CD4-positive, alpha-beta T cell (primary cell): ENCODE measurements at regions not wholly inside any gene's neighbourhood (a gene's known extent, or its start where the extent isn't known, plus 50 kb on each side); places are given as distances from the start of the nearest gene placed in this dataset.

ENCODE experiments used
- ATAC-seq: fragments of 200-7000 bp; cut with Tn5 transposase; one replicate; pipeline ENCODE4 v1.10.0; 2022; ENCODE audit warnings: mild to moderate bottlenecking; ENCODE audit not compliant: poor library complexity
- CTCF ChIA-PET: fragments of 350-600 bp; sonication (Branson Sonifier 250); formaldehyde crosslinking; loops from one replicate; lab custom pipeline; 2021; ENCODE audit warnings: antibody characterized with exemption, inconsistent platforms; lab: Charles Lee
- POLR2A ChIA-PET: fragments of 350-600 bp; sonication (Branson Sonifier 250); formaldehyde crosslinking; loops from one replicate; lab custom pipeline; 2021; ENCODE audit warnings: antibody characterized with exemption, inconsistent platforms; lab: Charles Lee
- DNase-seq, 14 experiments: peaks; one replicate each; pipeline ENCODE4 v3.0.0-alpha.2; 2013 to 2020; ENCODE audit warnings: mixed read lengths in 2 of 14
- H3K27ac ChIP-seq, 2 donors: one replicate each; pipeline versions ENCODE4 v1.5.1 to v1.7.0; 2013; ENCODE audit warnings: low read length in 2 of 2, low read depth in 1 of 2, mild to moderate bottlenecking in 1 of 2
- H3K27me3 ChIP-seq, 2 experiments: 1 replicate in 1 of 2; 2 replicates in 1 of 2; pipeline versions ENCODE4 v1.6.1 to v1.7.0; 2013; ENCODE audit warnings: low read length in 2 of 2, control low read depth in 1 of 2, mild to moderate bottlenecking in 1 of 2, moderate library complexity in 1 of 2; ENCODE audit not compliant: insufficient read depth in 2 of 2, control insufficient read depth in 1 of 2
- H3K36me3 ChIP-seq: one replicate; pipeline ENCODE4 v1.6.1; 2013; ENCODE audit warnings: low read length, control low read depth; ENCODE audit not compliant: insufficient read depth
- H3K4me1 ChIP-seq: one replicate; pipeline ENCODE4 v1.6.1; 2013; ENCODE audit warnings: low read length, control low read depth; ENCODE audit not compliant: insufficient read depth
- H3K4me3 ChIP-seq: one replicate; pipeline ENCODE4 v1.5.1; 2013; ENCODE audit warnings: mild to moderate bottlenecking, low read length, moderate library complexity
- H3K9me3 ChIP-seq, 2 experiments: 1 replicate in 1 of 2; 2 replicates in 1 of 2; pipeline versions ENCODE4 v1.6.1 to v1.7.0; 2013; ENCODE audit warnings: low read length in 2 of 2, mild to moderate bottlenecking in 2 of 2, control low read depth in 1 of 2, moderate library complexity in 1 of 2; ENCODE audit not compliant: control insufficient read depth in 1 of 2, insufficient read depth in 1 of 2
- H3K27ac Mint-ChIP-seq: one replicate; pipeline ENCODE4 v1.8.0; 2020; ENCODE audit warnings: mixed read lengths
- H3K27me3 Mint-ChIP-seq: one replicate; pipeline ENCODE4 v1.8.0; 2021; ENCODE audit warnings: mixed read lengths
- H3K36me3 Mint-ChIP-seq: one replicate; pipeline ENCODE4 v1.8.0; 2021; ENCODE audit warnings: low read depth, mixed read lengths
- H3K4me1 Mint-ChIP-seq: one replicate; pipeline ENCODE4 v1.8.0; 2021; ENCODE audit warnings: low read depth, mixed read lengths
- H3K4me3 Mint-ChIP-seq: one replicate; pipeline ENCODE4 v1.8.0; 2020; ENCODE audit warnings: mild to moderate bottlenecking, mixed read lengths
- H3K9me3 Mint-ChIP-seq: one replicate; pipeline ENCODE4 v1.8.0; 2020; ENCODE audit warnings: mixed read lengths
- intact Hi-C, 2 experiments: fragments of 100-400 bp; cut with DNase I in 1 of 2; cut with micrococcal nuclease in 1 of 2; formaldehyde crosslinking; loops; one replicate each; pipeline versions ENCODE4 v1.15.1 to v1.9.0; 2023 to 2025; cut with DNase I, micrococcal nuclease
- TF ChIP-seq, protein P1 (sequence below): fragments of 200-600 bp; IDR thresholded peaks from one replicate; pipeline ENCODE4 v1.8.0; 2022; ENCODE audit warnings: antibody characterized with exemption, mild to moderate bottlenecking

DNA sequence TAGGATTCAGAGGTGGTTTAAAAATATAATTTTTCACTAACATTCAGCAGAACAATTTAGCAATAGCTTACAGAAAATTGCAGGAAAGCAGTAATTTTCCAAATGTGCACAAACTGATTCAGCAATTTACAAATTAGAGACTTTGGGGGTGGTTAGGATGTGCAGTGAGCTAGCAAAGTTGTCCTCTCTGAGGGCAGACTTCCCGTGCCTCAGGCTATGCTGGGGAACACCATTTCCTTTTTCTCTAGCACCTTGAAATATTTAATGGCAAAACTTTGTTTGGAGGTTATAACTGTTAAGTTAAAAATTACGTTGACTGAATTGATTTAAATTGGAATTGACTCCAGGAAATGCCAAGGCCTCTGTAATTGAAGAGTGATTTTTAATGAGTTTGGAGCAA lies 258.9 kb downstream of the PTBP2 start:
- Histone ChIP-seq H3K27ac (no peak overlapping the region), H3K4me3 (no peak overlapping the region), H3K27me3 (no peaks in the 10 kb centered on the region), H3K36me3 (no peaks in the 10 kb centered on the region), H3K4me1 (no peaks in the 10 kb centered on the region), H3K9me3 (no peaks in the 10 kb centered on the region)
- TF ChIP-seq, protein P1, sequence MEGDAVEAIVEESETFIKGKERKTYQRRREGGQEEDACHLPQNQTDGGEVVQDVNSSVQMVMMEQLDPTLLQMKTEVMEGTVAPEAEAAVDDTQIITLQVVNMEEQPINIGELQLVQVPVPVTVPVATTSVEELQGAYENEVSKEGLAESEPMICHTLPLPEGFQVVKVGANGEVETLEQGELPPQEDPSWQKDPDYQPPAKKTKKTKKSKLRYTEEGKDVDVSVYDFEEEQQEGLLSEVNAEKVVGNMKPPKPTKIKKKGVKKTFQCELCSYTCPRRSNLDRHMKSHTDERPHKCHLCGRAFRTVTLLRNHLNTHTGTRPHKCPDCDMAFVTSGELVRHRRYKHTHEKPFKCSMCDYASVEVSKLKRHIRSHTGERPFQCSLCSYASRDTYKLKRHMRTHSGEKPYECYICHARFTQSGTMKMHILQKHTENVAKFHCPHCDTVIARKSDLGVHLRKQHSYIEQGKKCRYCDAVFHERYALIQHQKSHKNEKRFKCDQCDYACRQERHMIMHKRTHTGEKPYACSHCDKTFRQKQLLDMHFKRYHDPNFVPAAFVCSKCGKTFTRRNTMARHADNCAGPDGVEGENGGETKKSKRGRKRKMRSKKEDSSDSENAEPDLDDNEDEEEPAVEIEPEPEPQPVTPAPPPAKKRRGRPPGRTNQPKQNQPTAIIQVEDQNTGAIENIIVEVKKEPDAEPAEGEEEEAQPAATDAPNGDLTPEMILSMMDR = no peak
- CTCF ChIA-PET = no interaction called here
- Mint-ChIP-seq H3K36me3 (no peaks in the 10 kb centered on the region), H3K27me3 (peaks cover 17% of the 10 kb centered on the region), H3K9me3 (no peaks in the 10 kb centered on the region), H3K27ac (no peak overlapping the region), H3K4me1 (no peaks in the 10 kb centered on the region), H3K4me3 (no peak overlapping the region)
- DNase-seq (no peak), ATAC-seq (no peak)
- intact Hi-C loops = no loop called here
- POLR2A ChIA-PET = no interaction called here

DNA sequence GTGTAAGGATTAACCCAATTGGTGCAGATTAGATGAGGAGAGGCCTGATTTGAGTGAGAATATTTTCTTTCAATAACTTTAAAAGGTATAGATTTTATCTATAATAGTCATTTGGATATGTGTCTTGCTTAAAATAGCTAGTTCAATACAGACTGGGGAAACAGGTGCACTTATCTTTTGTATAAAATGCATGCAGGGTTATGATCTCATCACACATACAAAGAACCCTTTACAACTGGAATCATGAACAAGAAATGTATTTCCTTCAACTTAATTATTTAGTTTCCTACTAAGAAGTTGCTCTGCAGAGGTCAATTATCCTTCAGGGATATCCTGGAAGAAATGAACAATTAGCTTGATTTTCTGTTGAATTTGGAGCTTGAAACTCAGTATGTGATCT lies 259.6 kb downstream of the PTBP2 start:
- H3K4me1 ChIP-seq = no peaks in the 10 kb centered on the region
- H3K27me3 ChIP-seq = no peaks in the 10 kb centered on the region
- Mint-ChIP-seq H3K9me3 (no peaks in the 10 kb centered on the region), H3K27me3 (peaks cover 10% of the 10 kb centered on the region), H3K4me1 (no peaks in the 10 kb centered on the region), H3K27ac (no peak overlapping the region), H3K4me3 (no peak overlapping the region), H3K36me3 (no peaks in the 10 kb centered on the region)
- CTCF ChIA-PET = interaction anchor here (0.5 kb wide), 1 partner anchor 246 kb away, joined by 4 read pairs; no protein-coding TSS in a partner anchor
- TF ChIP-seq, protein P1 = no peak
- no peaks in the 10 kb centered on the region for H3K9me3 ChIP-seq
- no peaks in the 10 kb centered on the region for H3K36me3 ChIP-seq
- no peak for DNase-seq
- H3K27ac ChIP-seq = no peak overlapping the region
- no peak overlapping the region for H3K4me3 ChIP-seq
- POLR2A ChIA-PET = no interaction called here
- ATAC-seq = no peak
- intact Hi-C loops = no loop called here

DNA sequence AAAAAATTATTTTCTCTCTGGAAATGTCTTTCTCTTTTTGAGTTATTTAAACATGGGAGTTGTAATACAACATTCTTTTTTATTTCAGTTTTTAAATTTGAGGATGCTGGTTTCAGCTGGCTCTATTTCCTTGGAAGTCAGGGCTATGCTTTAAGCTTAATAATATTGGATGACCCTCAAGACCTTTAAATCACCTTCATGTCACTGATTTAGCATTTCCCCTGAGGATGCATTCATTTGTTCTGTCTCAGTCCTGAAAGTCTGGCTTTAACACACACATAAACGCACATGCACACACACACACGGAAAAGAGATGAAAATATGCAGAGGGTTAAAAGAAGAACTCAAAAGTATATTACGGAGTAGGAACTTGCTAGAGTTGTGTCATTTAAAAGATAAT lies 260.5 kb downstream of the PTBP2 start:
- TF ChIP-seq, protein P1 = no peak
- H3K27me3 Mint-ChIP-seq = peaks cover 8% of the 10 kb centered on the region
- H3K27me3 ChIP-seq = no peaks in the 10 kb centered on the region
- ChIA-PET CTCF (no interaction called here), POLR2A (no interaction called here)
- H3K4me3 Mint-ChIP-seq = no peak overlapping the region
- H3K9me3 Mint-ChIP-seq = no peaks in the 10 kb centered on the region
- no peaks in the 10 kb centered on the region for H3K9me3 ChIP-seq
- no peaks in the 10 kb centered on the region for H3K36me3 Mint-ChIP-seq
- ATAC-seq (no peak), DNase-seq (no peak)
- no peak overlapping the region for H3K27ac Mint-ChIP-seq
- H3K4me3 ChIP-seq = no peak overlapping the region
- no peaks in the 10 kb centered on the region for H3K4me1 Mint-ChIP-seq
- H3K4me1 ChIP-seq = no peaks in the 10 kb centered on the region
- intact Hi-C loops = no loop called here
- no peaks in the 10 kb centered on the region for H3K36me3 ChIP-seq
- H3K27ac ChIP-seq = no peak overlapping the region
